KMS-11 (cell line): ENCODE measurements at regions not wholly inside any gene's neighbourhood (a gene's known extent, or its start where the extent isn't known, plus 50 kb on each side); places are given as distances from the start of the nearest gene placed in this dataset.

ENCODE experiments used
- H2AFZ ChIP-seq: fragments of 200-600 bp; sonication (generic); 2 replicates; pipeline ENCODE4 v1.6.1; 2016; ENCODE audit warnings: antibody characterized with exemption, mixed run types, low read depth
- H3K27ac ChIP-seq: fragments of 200-600 bp; sonication (generic); 2 replicates; pipeline ENCODE4 v1.6.1; 2016; ENCODE audit warnings: mild to moderate bottlenecking, mixed run types
- H3K27me3 ChIP-seq: fragments of 200-600 bp; sonication (generic); 2 replicates; pipeline ENCODE4 v1.6.1; 2017; ENCODE audit warnings: mild to moderate bottlenecking, low read depth, mixed run types, moderate library complexity; ENCODE audit not compliant: insufficient read depth
- H3K36me3 ChIP-seq: fragments of 200-600 bp; sonication (generic); 2 replicates; pipeline ENCODE4 v1.6.1; 2017; ENCODE audit warnings: mild to moderate bottlenecking, mixed run types; ENCODE audit not compliant: insufficient read depth
- H3K4me1 ChIP-seq: fragments of 200-600 bp; sonication (generic); 2 replicates; pipeline ENCODE4 v1.6.1; 2016; ENCODE audit warnings: mild to moderate bottlenecking, low read depth, mixed run types; ENCODE audit not compliant: poor library complexity, severe bottlenecking
- H3K4me2 ChIP-seq: fragments of 200-600 bp; sonication (generic); 2 replicates; pipeline ENCODE4 v1.7.0; 2016; ENCODE audit warnings: mild to moderate bottlenecking, mixed run types
- H3K4me3 ChIP-seq: fragments of 200-600 bp; sonication (generic); IDR thresholded peaks from 2 replicates; pipeline ENCODE4 v1.6.1; 2017; ENCODE audit warnings: low read depth, low read length, mixed read lengths; ENCODE audit not compliant: insufficient read depth
- H3K79me2 ChIP-seq: fragments of 200-600 bp; sonication (generic); 2 replicates; pipeline ENCODE4 v1.6.1; 2016; ENCODE audit warnings: low read depth, mixed run types; ENCODE audit not compliant: insufficient read depth
- H3K9ac ChIP-seq: fragments of 200-600 bp; sonication (generic); 2 replicates; pipeline ENCODE4 v1.6.1; 2016; ENCODE audit warnings: mild to moderate bottlenecking, mixed run types
- H4K20me1 ChIP-seq: fragments of 200-600 bp; sonication (generic); 2 replicates; pipeline ENCODE4 v1.6.1; 2016; ENCODE audit warnings: mild to moderate bottlenecking, mixed run types; ENCODE audit not compliant: insufficient read depth
- CTCF ChIP-seq: fragments of 200-600 bp; sonication (generic); conservative IDR thresholded peaks from 2 replicates; pipeline ENCODE4 v1.6.1; 2017; ENCODE audit warnings: low read depth, mild to moderate bottlenecking, antibody characterized with exemption, low read length, moderate library complexity, mixed read lengths

GRCh38 chr17:37847811-37848331, 76.3 kb upstream of the TBC1D3K start:
- Histone ChIP-seq H3K4me1 (no peaks in the 10 kb centered on the region), H3K9ac (no peak overlapping the region), H3K36me3 (no peaks in the 10 kb centered on the region), H3K4me3 (no peak overlapping the region), H3K4me2 (no peak overlapping the region), H3K27me3 (no peaks in the 10 kb centered on the region), H3K79me2 (no peaks in the 10 kb centered on the region), H3K27ac (no peak overlapping the region), H2AFZ (no peak overlapping the region), H4K20me1 (no peaks in the 10 kb centered on the region)
- TF ChIP-seq CTCF = no peak

GRCh38 chr17:37847102-37847501, 77.1 kb upstream of the TBC1D3K start:
- TF ChIP-seq CTCF = no peak
- Histone ChIP-seq H3K9ac (no peak overlapping the region), H2AFZ (no peak overlapping the region)

GRCh38 chr17:37844977-37845293, 79.3 kb upstream of the TBC1D3K start:
- no peak for TF ChIP-seq CTCF
- Histone ChIP-seq H3K79me2 (no peaks in the 10 kb centered on the region), H3K27me3 (no peaks in the 10 kb centered on the region), H3K4me3 (no peak overlapping the region), H3K9ac (no peak overlapping the region), H3K4me1 (no peaks in the 10 kb centered on the region), H2AFZ (no peak overlapping the region), H3K27ac (no peak overlapping the region), H3K4me2 (no peak overlapping the region), H4K20me1 (no peaks in the 10 kb centered on the region), H3K36me3 (no peaks in the 10 kb centered on the region)

More at GRCh38 chr17:37847102-37847501, 77.1 kb upstream of the TBC1D3K start:
- Histone ChIP-seq H3K27me3 (no peaks in the 10 kb centered on the region), H3K4me3 (no peak overlapping the region), H3K79me2 (no peaks in the 10 kb centered on the region), H4K20me1 (no peaks in the 10 kb centered on the region), H3K27ac (no peak overlapping the region), H3K36me3 (no peaks in the 10 kb centered on the region), H3K4me2 (no peak overlapping the region), H3K4me1 (no peaks in the 10 kb centered on the region)

GRCh38 chr17:37844158-37844976, 79.8 kb upstream of the TBC1D3K start:
- H3K79me2 ChIP-seq = no peaks in the 10 kb centered on the region
- no peak overlapping the region for H3K27ac ChIP-seq
- peak; percentile 27; the same call in 1 of the 2 replicates for TF ChIP-seq CTCF
- H3K36me3 ChIP-seq = no peaks in the 10 kb centered on the region
- no peaks in the 10 kb centered on the region for H3K27me3 ChIP-seq
- H3K4me1 ChIP-seq = no peaks in the 10 kb centered on the region
- H3K4me3 ChIP-seq = no peak overlapping the region
- H4K20me1 ChIP-seq = no peaks in the 10 kb centered on the region
- H3K9ac ChIP-seq = no peak overlapping the region
- no peak overlapping the region for H2AFZ ChIP-seq
- H3K4me2 ChIP-seq = no peak overlapping the region
